Ascending aorta (tissue), 2 donors: ENCODE measurements at regions not wholly inside any gene's neighbourhood (a gene's known extent, or its start where the extent isn't known, plus 50 kb on each side); places are given as distances from the start of the nearest gene placed in this dataset.

Experiments
- DNase-seq, 2 donors: peaks; one replicate each; pipeline ENCODE4 v3.0.0-alpha.2; 2019; ENCODE audit warnings: low spot score in 2 of 2
- H3K27ac ChIP-seq, 2 donors: fragments of 200-600 bp; sonication (generic); one replicate each; pipeline ENCODE4 v1.5.1; 2016 to 2017; ENCODE audit warnings: mild to moderate bottlenecking in 1 of 2
- H3K27me3 ChIP-seq: fragments of 200-600 bp; sonication (generic); one replicate; pipeline ENCODE4 v1.5.1; 2017
- H3K36me3 ChIP-seq, 2 donors: fragments of 200-600 bp; sonication (generic); one replicate each; pipeline ENCODE4 v1.5.1; 2016
- H3K4me1 ChIP-seq, 2 donors: fragments of 200-600 bp; sonication (generic); one replicate each; pipeline ENCODE4 v1.5.1; 2016 to 2017; ENCODE audit warnings: mild to moderate bottlenecking in 1 of 2
- H3K4me3 ChIP-seq, 2 donors: fragments of 200-600 bp; sonication (generic); one replicate each; pipeline ENCODE4 v1.5.1; 2016 to 2017; ENCODE audit warnings: mild to moderate bottlenecking in 1 of 2
- H3K9me3 ChIP-seq, 2 donors: fragments of 200-600 bp; sonication (generic); one replicate each; pipeline ENCODE4 v1.5.1; 2016
- CTCF ChIP-seq, 3 experiments: fragments of 200-600 bp in 2 of 3; fragments of 450-650 bp in 1 of 3; sonication (generic) in 2 of 3; IDR thresholded peaks; one replicate each; pipeline ENCODE4 v1.5.1; 2016 to 2019; ENCODE audit warnings: antibody characterized with exemption in 3 of 3, mild to moderate bottlenecking in 1 of 3, moderate library complexity in 1 of 3
- intact Hi-C: fragments of 100-400 bp; cut with DNase I; formaldehyde crosslinking; loops from one replicate; pipeline ENCODE4 v1.15.1; 2023

DNA sequence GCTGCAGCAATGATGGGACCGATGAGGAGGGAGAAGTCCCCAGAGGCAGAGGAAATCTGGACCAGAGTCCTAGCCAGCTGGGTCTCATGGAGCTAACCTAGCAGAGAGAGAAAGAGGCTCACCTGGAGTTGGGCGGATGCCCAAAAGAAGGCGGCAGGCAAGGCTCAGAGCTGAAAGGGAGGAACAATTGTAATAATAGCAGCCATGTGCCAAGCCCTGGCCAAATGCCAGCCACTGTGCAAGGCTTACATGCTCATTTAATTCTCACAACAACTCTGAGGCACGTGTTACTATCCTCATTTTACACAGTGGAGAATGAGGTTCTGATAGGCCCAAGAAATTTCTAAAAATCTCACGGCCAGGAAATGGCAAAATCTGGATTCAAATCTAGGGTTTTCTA lies 50.0 kb upstream of the ZNF648 start:
- Histone ChIP-seq H3K27me3 (no peaks in the 10 kb centered on the region), H3K4me3 (no peak overlapping the region), H3K36me3 (no peaks in the 10 kb centered on the region), H3K4me1 (no peaks in the 10 kb centered on the region), H3K27ac (no peak overlapping the region), H3K9me3 (no peaks in the 10 kb centered on the region)
- DNase-seq, result no peak
- intact Hi-C loops, result no loop called here
- no peak for TF ChIP-seq CTCF (IDR thresholded peaks at IDR 0.05)
